Adrenal gland (tissue), 9 donors: ENCODE measurements at regions not wholly inside any gene's neighbourhood (a gene's known extent, or its start where the extent isn't known, plus 50 kb on each side); places are given as distances from the start of the nearest gene placed in this dataset.

Experiments used
- DNase-seq, 7 donors: peaks; one replicate each; pipeline ENCODE4 v3.0.0-alpha.2; 2019 to 2020
- H3K27ac ChIP-seq, 5 donors: fragments of 200-600 bp; sonication (generic) in 4 of 5; 1 replicate in 3 of 5; 2 replicates in 2 of 5; pipeline versions ENCODE4 v1.5.1 to v1.8.0; 2016 to 2020; ENCODE audit warnings: mild to moderate bottlenecking in 1 of 5
- H3K27me3 ChIP-seq: fragments of 200-600 bp; 2 replicates; pipeline ENCODE4 v1.8.0; 2021
- H3K36me3 ChIP-seq, 2 donors: fragments of 200-600 bp; replicated peaks in 1 of 2; 1 replicate in 1 of 2; 2 replicates in 1 of 2; pipeline versions ENCODE4 v1.5.1 to v1.8.0; 2018 to 2022
- H3K4me1 ChIP-seq, 2 donors: fragments of 200-600 bp; replicated peaks in 1 of 2; 1 replicate in 1 of 2; 2 replicates in 1 of 2; pipeline versions ENCODE4 v1.5.1 to v1.8.0; 2018 to 2021
- H3K4me3 ChIP-seq, 4 donors: fragments of 200-600 bp; sonication (generic) in 3 of 4; one replicate each; pipeline ENCODE4 v1.5.1; 2016 to 2018
- H3K9me3 ChIP-seq, 3 donors: fragments of 200-600 bp; sonication (generic) in 1 of 3; replicated peaks in 1 of 3; 1 replicate in 2 of 3; 2 replicates in 1 of 3; pipeline versions ENCODE4 v1.5.1 to v1.8.0; 2016 to 2021
- POLR2A ChIP-seq, 2 donors: fragments of 450-650 bp; IDR thresholded peaks; one replicate each; pipeline ENCODE4 v1.6.1; 2017; ENCODE audit warnings: antibody characterized with exemption in 2 of 2, mild to moderate bottlenecking in 2 of 2, moderate library complexity in 1 of 2
- WGBS, 4 donors: extraction: QIAGEN DNeasy Blood & Tissue Kit in 2 of 4; methylation state at CpG; one replicate each; pipeline versions ENCODE4 v1.1.5 to v1.1.7; 2013 to 2017; 5-methylcytosine and 5-hydroxymethylcytosine counted together
- intact Hi-C, 2 donors: fragments of 100-400 bp; cut with DNase I; formaldehyde crosslinking; loops; one replicate each; pipeline versions ENCODE4 v1.14.1 to v1.15.0; 2022 to 2023
- TF ChIP-seq, protein P1 (sequence below), 6 experiments: fragments of 450-650 bp in 4 of 6; fragments of 200-600 bp in 2 of 6; sonication (generic) in 1 of 6; IDR thresholded peaks; 1 replicate in 5 of 6; 2 replicates in 1 of 6; pipeline versions ENCODE4 v1.5.1 to v1.8.0; 2016 to 2021; ENCODE audit warnings: antibody characterized with exemption in 6 of 6, mild to moderate bottlenecking in 2 of 6, moderate library complexity in 1 of 6
- donor health status: healthy with polysubstance abuse.
- donor health status: Bipolar disorder and iron deficiency.
- donor health status: DM: yes; HTN: yes; CAD: no.
- donor health status: DM: no; HTN: no; CAD: no.
- donor health status: DM: no; HTN: no; CAD: no.

GRCh38 chr4:177945268-177945667, 503.0 kb upstream of the AGA start:
- Histone ChIP-seq H3K4me1 (no peaks in the 10 kb centered on the region), H3K27me3 (no peaks in the 10 kb centered on the region), H3K36me3 (no peaks in the 10 kb centered on the region), H3K9me3 (no peaks in the 10 kb centered on the region), H3K27ac (no peak overlapping the region), H3K4me3 (no peak overlapping the region)
- 46 to 58% (median 55%) methylated on average over 2 of the region's 2 CpGs for WGBS, 4 donors
- TF ChIP-seq POLR2A (IDR thresholded peaks at IDR 0.05): no peak
- TF ChIP-seq, protein P1, sequence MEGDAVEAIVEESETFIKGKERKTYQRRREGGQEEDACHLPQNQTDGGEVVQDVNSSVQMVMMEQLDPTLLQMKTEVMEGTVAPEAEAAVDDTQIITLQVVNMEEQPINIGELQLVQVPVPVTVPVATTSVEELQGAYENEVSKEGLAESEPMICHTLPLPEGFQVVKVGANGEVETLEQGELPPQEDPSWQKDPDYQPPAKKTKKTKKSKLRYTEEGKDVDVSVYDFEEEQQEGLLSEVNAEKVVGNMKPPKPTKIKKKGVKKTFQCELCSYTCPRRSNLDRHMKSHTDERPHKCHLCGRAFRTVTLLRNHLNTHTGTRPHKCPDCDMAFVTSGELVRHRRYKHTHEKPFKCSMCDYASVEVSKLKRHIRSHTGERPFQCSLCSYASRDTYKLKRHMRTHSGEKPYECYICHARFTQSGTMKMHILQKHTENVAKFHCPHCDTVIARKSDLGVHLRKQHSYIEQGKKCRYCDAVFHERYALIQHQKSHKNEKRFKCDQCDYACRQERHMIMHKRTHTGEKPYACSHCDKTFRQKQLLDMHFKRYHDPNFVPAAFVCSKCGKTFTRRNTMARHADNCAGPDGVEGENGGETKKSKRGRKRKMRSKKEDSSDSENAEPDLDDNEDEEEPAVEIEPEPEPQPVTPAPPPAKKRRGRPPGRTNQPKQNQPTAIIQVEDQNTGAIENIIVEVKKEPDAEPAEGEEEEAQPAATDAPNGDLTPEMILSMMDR (IDR thresholded peaks at IDR 0.05): no peak
- intact Hi-C loops: no loop called here
- DNase-seq: no peak

GRCh38 chr4:177947607-177948006, 505.4 kb upstream of the AGA start:
- no peaks in the 10 kb centered on the region for H3K9me3 ChIP-seq
- TF ChIP-seq, protein P1 (IDR thresholded peaks at IDR 0.05): no peak
- TF ChIP-seq POLR2A (IDR thresholded peaks at IDR 0.05): no peak
- H3K4me3 ChIP-seq: no peak overlapping the region
- H3K27ac ChIP-seq: no peak overlapping the region
- H3K36me3 ChIP-seq: no peaks in the 10 kb centered on the region
- WGBS, 4 donors: 58 to 80% (median 70%) methylated on average over 1 of the region's 1 CpG
- H3K27me3 ChIP-seq: no peaks in the 10 kb centered on the region
- H3K4me1 ChIP-seq: no peaks in the 10 kb centered on the region
- DNase-seq: no peak
- intact Hi-C loops: no loop called here

- H3K9me3 ChIP-seq: no peaks in the 10 kb centered on the region
- no peak for DNase-seq
- no peaks in the 10 kb centered on the region for H3K36me3 ChIP-seq
- intact Hi-C loops: no loop called here
- TF ChIP-seq, protein P1 (IDR thresholded peaks at IDR 0.05): no peak
- TF ChIP-seq POLR2A (IDR thresholded peaks at IDR 0.05): no peak
- H3K27me3 ChIP-seq: no peaks in the 10 kb centered on the region
- no peaks in the 10 kb centered on the region for H3K4me1 ChIP-seq
- WGBS, 4 donors: 57 to 72% (median 71%) methylated on average over 4 of the region's 4 CpGs
- H3K27ac ChIP-seq: no peak overlapping the region
- no peak overlapping the region for H3K4me3 ChIP-seq
These were observed 506.6 kb upstream of the AGA start for GRCh38 chr4:177948853-177949252.

DNA sequence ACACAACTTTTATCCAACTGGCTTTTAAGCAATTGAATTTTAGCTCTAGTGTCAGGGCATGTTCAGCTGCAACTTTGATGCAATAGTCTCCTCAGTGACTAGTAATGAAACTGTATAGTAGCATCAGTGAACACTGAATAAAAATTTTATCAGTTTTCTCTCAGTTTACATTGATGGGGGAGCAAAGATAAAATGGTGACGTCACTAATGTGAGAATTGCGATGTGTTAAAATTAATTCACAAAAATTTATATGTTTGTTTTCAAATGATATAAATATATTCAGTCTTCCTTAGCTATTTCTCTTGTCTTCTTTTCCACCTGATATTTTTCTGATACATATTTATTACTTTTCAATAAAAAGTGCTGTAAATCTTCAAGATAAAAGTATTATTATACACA, 508.8 kb upstream of the AGA start:
- WGBS, 4 donors: 82 to 91% (median 83%) methylated on average over 2 of the region's 2 CpGs
- Histone ChIP-seq H3K27me3 (no peaks in the 10 kb centered on the region), H3K27ac (no peak overlapping the region), H3K4me1 (no peaks in the 10 kb centered on the region), H3K4me3 (no peak overlapping the region), H3K36me3 (no peaks in the 10 kb centered on the region), H3K9me3 (no peaks in the 10 kb centered on the region)
- TF ChIP-seq POLR2A (IDR thresholded peaks at IDR 0.05): no peak
- TF ChIP-seq, protein P1 (IDR thresholded peaks at IDR 0.05): no peak
- DNase-seq: no peak
- intact Hi-C loops: no loop called here
